Esophagus mucosa (tissue), 1 donor: ENCODE measurements at regions not wholly inside any gene's neighbourhood (a gene's known extent, or its start where the extent isn't known, plus 50 kb on each side); places are given as distances from the start of the nearest gene placed in this dataset.

Source experiments
- ATAC-seq: fragments of 200-7000 bp; cut with Tn5 transposase; one replicate; pipeline ENCODE4 v1.9.1; 2020
- donor health status: DM: yes; HTN: yes; CAD: no.

- ATAC-seq: peak; percentile 20
Measured at GRCh38 chr6:40312213-40313015, 274.8 kb downstream of the LRFN2 start.

GRCh38 chr6:40308533-40309306 is 278.4 kb downstream of the LRFN2 start:
- ATAC-seq: peak; percentile 81

GRCh38 chr6:40307712-40308111 is 279.5 kb downstream of the LRFN2 start:
- peak; percentile 91 for ATAC-seq

- no peak for ATAC-seq
Measured at GRCh38 chr6:40302856-40303454, 284.2 kb downstream of the LRFN2 start.

- no peak for ATAC-seq
Measured at GRCh38 chr6:40299681-40300080, 287.5 kb downstream of the LRFN2 start.

- no peak for ATAC-seq
Measured at GRCh38 chr6:40298207-40298606, 289.0 kb downstream of the LRFN2 start.

GRCh38 chr6:40295251-40295950 is 291.8 kb downstream of the LRFN2 start:
- ATAC-seq: peak; percentile 86

- peak; percentile 40 for ATAC-seq
Measured at GRCh38 chr6:40293460-40294185, 293.5 kb downstream of the LRFN2 start.

GRCh38 chr6:40293060-40293459 is 294.1 kb downstream of the LRFN2 start:
- peak; percentile 3 for ATAC-seq

- ATAC-seq: peak; percentile 61
Measured at GRCh38 chr6:40290816-40291215, 296.3 kb downstream of the LRFN2 start.

- no peak for ATAC-seq
Measured at GRCh38 chr6:40288919-40289318, 298.2 kb downstream of the LRFN2 start.

- ATAC-seq: peak; percentile 78
Measured at GRCh38 chr6:40287296-40287850, 299.8 kb downstream of the LRFN2 start.

- no peak for ATAC-seq
Measured at GRCh38 chr6:40286721-40287120, 300.4 kb downstream of the LRFN2 start.

GRCh38 chr6:40285996-40286395 is 301.2 kb downstream of the LRFN2 start:
- ATAC-seq: peak; percentile 42

- ATAC-seq: no peak
Measured at GRCh38 chr6:40285535-40285934, 301.6 kb downstream of the LRFN2 start.

GRCh38 chr6:40282986-40283385 is 304.2 kb downstream of the LRFN2 start:
- ATAC-seq: no peak

GRCh38 chr6:40281402-40281801 is 305.8 kb downstream of the LRFN2 start:
- ATAC-seq: no peak

- ATAC-seq: no peak
Measured at GRCh38 chr6:40280231-40280630, 306.9 kb downstream of the LRFN2 start.

- ATAC-seq: no peak
Measured at GRCh38 chr6:40276141-40276540, 311.0 kb downstream of the LRFN2 start.

GRCh38 chr6:40274058-40274457 is 313.1 kb downstream of the LRFN2 start:
- peak; percentile 93 for ATAC-seq

GRCh38 chr6:40268614-40269013 is 318.6 kb downstream of the LRFN2 start:
- no peak for ATAC-seq

- ATAC-seq: no peak
Measured at GRCh38 chr6:40268166-40268565, 319.0 kb downstream of the LRFN2 start.
